ENCODE measurements at regions not wholly inside any gene's neighbourhood (a gene's known extent, or its start where the extent isn't known, plus 50 kb on each side); places are given as distances from the start of the nearest gene placed in this dataset.

GRCh38 chr10:124225029-124225466 lies 131.7 kb upstream of the CHST15 start:
- peak in 3 of 6 experiments; percentile 63 to 80 (median 75) for DNase-seq

GRCh38 chr10:124224331-124225028 lies 131.1 kb upstream of the CHST15 start:
- peak in 1 of 6 experiments; percentile 55 for DNase-seq

GRCh38 chr10:124223711-124224085 lies 130.3 kb upstream of the CHST15 start:
- no peak for DNase-seq

- no peak for DNase-seq
These were observed 129.8 kb upstream of the CHST15 start for GRCh38 chr10:124222988-124223710.

GRCh38 chr10:124222318-124222987 lies 129.1 kb upstream of the CHST15 start:
- DNase-seq = no peak

GRCh38 chr10:124221356-124222317 lies 128.2 kb upstream of the CHST15 start:
- DNase-seq = no peak

- no peak for DNase-seq
These were observed 127.6 kb upstream of the CHST15 start for GRCh38 chr10:124220971-124221355.

GRCh38 chr10:124220547-124220946 lies 127.1 kb upstream of the CHST15 start:
- no peak for DNase-seq

- DNase-seq = no peak
These were observed 126.3 kb upstream of the CHST15 start for GRCh38 chr10:124219655-124220054.

- DNase-seq = no peak
These were observed 125.7 kb upstream of the CHST15 start for GRCh38 chr10:124219062-124219461.

GRCh38 chr10:124217906-124218804 lies 124.8 kb upstream of the CHST15 start:
- no peak for DNase-seq

- DNase-seq = no peak
These were observed 123.6 kb upstream of the CHST15 start for GRCh38 chr10:124217031-124217430.

- DNase-seq = no peak
These were observed 121.4 kb upstream of the CHST15 start for GRCh38 chr10:124214610-124215375.

GRCh38 chr10:124213899-124214510 lies 120.6 kb upstream of the CHST15 start:
- no peak for DNase-seq

GRCh38 chr10:124213471-124213870 lies 120.1 kb upstream of the CHST15 start:
- DNase-seq = no peak

GRCh38 chr10:124212702-124213101 lies 119.3 kb upstream of the CHST15 start:
- DNase-seq = no peak

- DNase-seq = no peak
These were observed 118.5 kb upstream of the CHST15 start for GRCh38 chr10:124211921-124212320.

- no peak for DNase-seq
These were observed 116.9 kb upstream of the CHST15 start for GRCh38 chr10:124210263-124210662.

- no peak for DNase-seq
These were observed 114.0 kb upstream of the CHST15 start for GRCh38 chr10:124207391-124207790.

GRCh38 chr10:124206616-124207015 lies 113.2 kb upstream of the CHST15 start:
- DNase-seq = no peak
